ENCODE measurements at regions not wholly inside any gene's neighbourhood (a gene's known extent, or its start where the extent isn't known, plus 50 kb on each side); places are given as distances from the start of the nearest gene placed in this dataset.

DNA sequence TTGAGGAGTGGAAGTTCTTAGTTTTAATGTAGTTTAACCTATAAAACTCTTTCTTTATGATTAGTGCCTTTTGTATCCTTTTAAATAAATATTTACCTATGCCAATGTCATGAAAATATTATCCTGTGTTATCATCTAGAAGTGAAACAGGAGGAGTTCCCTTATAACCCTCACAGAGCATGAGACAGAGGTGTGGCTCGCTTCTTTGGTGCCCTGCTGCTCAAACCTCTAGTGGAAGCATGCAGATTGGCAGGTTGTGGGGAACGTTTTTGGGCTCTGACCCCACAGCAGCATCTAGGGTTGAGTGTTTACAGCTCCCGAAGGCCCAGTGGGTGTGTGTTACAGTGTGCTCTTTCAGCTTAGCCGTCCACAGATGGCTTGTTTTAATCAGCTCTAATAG, 459.4 kb upstream of the AZI2 start:
- Histone ChIP-seq H3K4me1 (no peaks in the 10 kb centered on the region), H3K4me3 (no peak overlapping the region), H3K27me3 (no peaks in the 10 kb centered on the region), H3K9me3 (no peaks in the 10 kb centered on the region), H3K27ac (replicated peaks in 1 of 4) (no peak overlapping the region), H3K36me3 (no peaks in the 10 kb centered on the region)
- intact Hi-C loops (cut with DNase I): no loop called here
- TF ChIP-seq CTCF (IDR thresholded peaks at IDR 0.05) (no peak), POLR2A (IDR thresholded peaks at IDR 0.05; ENCODE audit: low read depth) (no peak), EP300 (IDR thresholded peaks at IDR 0.05) (no peak), POLR2AphosphoS5 (IDR thresholded peaks at IDR 0.05) (no peak)
- WGBS: 89% methylated on average over 4 of the region's 4 CpGs
- no peak for DNase-seq (ENCODE audit: extremely low spot score)

GRCh38 chr3:28816017-28816416, 464.9 kb upstream of the RBMS3 start:
- intact Hi-C loops (cut with DNase I): no loop called here
- TF ChIP-seq CTCF (IDR thresholded peaks at IDR 0.05) (no peak), POLR2AphosphoS5 (IDR thresholded peaks at IDR 0.05) (no peak), POLR2A (IDR thresholded peaks at IDR 0.05; ENCODE audit: low read depth) (no peak), EP300 (IDR thresholded peaks at IDR 0.05) (no peak)
- no peaks in the 10 kb centered on the region for H3K36me3 ChIP-seq
- DNase-seq (ENCODE audit: extremely low spot score): no peak
- H3K9me3 ChIP-seq: no peaks in the 10 kb centered on the region
- no peak overlapping the region for H3K4me3 ChIP-seq
- no peak overlapping the region for H3K27ac ChIP-seq (replicated peaks in 1 of 4)
- no peaks in the 10 kb centered on the region for H3K27me3 ChIP-seq
- H3K4me1 ChIP-seq: no peaks in the 10 kb centered on the region

- no peaks in the 10 kb centered on the region for H3K27me3 ChIP-seq
- intact Hi-C loops (cut with DNase I): no loop called here
- WGBS: 81% methylated on average over 1 of the region's 1 CpG
- no peaks in the 10 kb centered on the region for H3K9me3 ChIP-seq
- H3K36me3 ChIP-seq: no peaks in the 10 kb centered on the region
- no peaks in the 10 kb centered on the region for H3K4me1 ChIP-seq
- DNase-seq (ENCODE audit: extremely low spot score): no peak
- no peak overlapping the region for H3K27ac ChIP-seq (replicated peaks in 1 of 4)
- no peak overlapping the region for H3K4me3 ChIP-seq
- TF ChIP-seq CTCF (IDR thresholded peaks at IDR 0.05) (no peak), EP300 (IDR thresholded peaks at IDR 0.05) (no peak), POLR2AphosphoS5 (IDR thresholded peaks at IDR 0.05) (no peak), POLR2A (IDR thresholded peaks at IDR 0.05; ENCODE audit: low read depth) (no peak)
These were observed 456.6 kb upstream of the RBMS3 start for GRCh38 chr3:28824316-28824715.

- intact Hi-C loops (cut with DNase I): no loop called here
- no peaks in the 10 kb centered on the region for H3K4me1 ChIP-seq
- DNase-seq (ENCODE audit: extremely low spot score): no peak
- H3K9me3 ChIP-seq: peaks cover 0 to 11% (median 6%) of the 10 kb centered on the region in 4 donors
- no peak overlapping the region for H3K4me3 ChIP-seq
- no peaks in the 10 kb centered on the region for H3K27me3 ChIP-seq
- H3K36me3 ChIP-seq: no peaks in the 10 kb centered on the region
- no peak for TF ChIP-seq EP300 (IDR thresholded peaks at IDR 0.05)
- no peak for TF ChIP-seq CTCF (IDR thresholded peaks at IDR 0.05)
- TF ChIP-seq POLR2AphosphoS5 (IDR thresholded peaks at IDR 0.05): no peak
- no peak for TF ChIP-seq POLR2A (IDR thresholded peaks at IDR 0.05; ENCODE audit: low read depth)
- no peak overlapping the region for H3K27ac ChIP-seq (replicated peaks in 1 of 4)
These were observed 454.0 kb upstream of the RBMS3 start for GRCh38 chr3:28826840-28827239.

GRCh38 chr3:28835249-28835648, 445.6 kb upstream of the RBMS3 start:
- H3K9me3 ChIP-seq: peaks cover 0 to 18% (median 8%) of the 10 kb centered on the region in 4 donors
- H3K27me3 ChIP-seq: no peaks in the 10 kb centered on the region
- H3K4me1 ChIP-seq: no peaks in the 10 kb centered on the region
- no peak overlapping the region for H3K27ac ChIP-seq (replicated peaks in 1 of 4)
- no peak for DNase-seq (ENCODE audit: extremely low spot score)
- H3K4me3 ChIP-seq: no peak overlapping the region
- H3K36me3 ChIP-seq: no peaks in the 10 kb centered on the region
- intact Hi-C loops (cut with DNase I): no loop called here
- 77% methylated on average over 2 of the region's 2 CpGs for WGBS
- TF ChIP-seq POLR2AphosphoS5 (IDR thresholded peaks at IDR 0.05) (no peak), CTCF (IDR thresholded peaks at IDR 0.05) (no peak), POLR2A (IDR thresholded peaks at IDR 0.05; ENCODE audit: low read depth) (no peak), EP300 (IDR thresholded peaks at IDR 0.05) (no peak)

Data from esophagus muscularis mucosa (tissue), 4 donors.